ENCODE measurements at regions not wholly inside any gene's neighbourhood (a gene's known extent, or its start where the extent isn't known, plus 50 kb on each side); places are given as distances from the start of the nearest gene placed in this dataset.

DNA sequence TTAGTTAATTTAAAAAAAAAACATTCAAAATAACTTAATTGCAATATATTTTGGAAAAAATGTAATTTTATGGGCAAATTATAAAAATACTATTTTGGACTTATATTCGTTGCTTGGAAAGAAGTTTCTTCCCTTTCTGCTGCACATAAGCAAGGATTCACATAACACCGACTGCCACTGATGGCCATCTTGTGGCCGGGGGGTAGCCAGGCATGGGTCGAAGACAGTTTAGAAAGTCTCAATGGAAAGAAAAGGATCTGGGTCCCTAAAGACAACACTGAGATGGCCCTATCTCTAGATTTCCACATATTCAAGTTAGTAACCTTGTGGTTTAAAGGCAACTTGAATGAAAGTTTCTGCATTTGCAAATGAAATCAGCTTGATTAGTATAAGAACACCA, 318.6 kb downstream of the AKAIN1 start:
- DNase-seq (no peak), ATAC-seq (no peak)
- H3K4me3 Mint-ChIP-seq: no peak overlapping the region
- Histone ChIP-seq H3K4me1 (ENCODE audit: control insufficient read depth, insufficient read depth, low read length) (no peaks in the 10 kb centered on the region), H3K27me3 (ENCODE audit: control insufficient read depth, insufficient read depth, low read length) (no peaks in the 10 kb centered on the region), H3K9me3 (ENCODE audit: control insufficient read depth, insufficient read depth, low read length) (no peaks in the 10 kb centered on the region), H3K27ac (ENCODE audit: low read length) (no peak overlapping the region), H3K36me3 (ENCODE audit: control insufficient read depth, insufficient read depth, low read length) (no peaks in the 10 kb centered on the region), H3K4me3 (ENCODE audit: low read length) (no peak overlapping the region)
- intact Hi-C loops (cut with micrococcal nuclease): no loop called here
- H3K36me3 Mint-ChIP-seq: peaks cover 8% of the 10 kb centered on the region
- no peak overlapping the region for H3K27ac Mint-ChIP-seq
- peaks cover 14% of the 10 kb centered on the region in 2 donors for H3K9me3 Mint-ChIP-seq
- TF ChIP-seq CTCF (IDR thresholded peaks at IDR 0.05): no peak
- WGBS (ENCODE audit: insufficient coverage): 79% methylated on average over 4 of the region's 4 CpGs
- no peaks in the 10 kb centered on the region for H3K27me3 Mint-ChIP-seq (ENCODE audit: low read depth in 2 of 2)
- H3K4me1 Mint-ChIP-seq: no peaks in the 10 kb centered on the region

GRCh38 chr18:4871197-4871596, 325.9 kb downstream of the AKAIN1 start:
- H3K4me3 ChIP-seq (ENCODE audit: low read length): no peak overlapping the region
- no peaks in the 10 kb centered on the region for H3K27me3 ChIP-seq (ENCODE audit: control insufficient read depth, insufficient read depth, low read length)
- H3K9me3 Mint-ChIP-seq: peaks cover 16 to 20% of the 10 kb centered on the region in 2 donors
- DNase-seq: no peak
- H3K27me3 Mint-ChIP-seq (ENCODE audit: low read depth in 2 of 2): no peaks in the 10 kb centered on the region
- H3K36me3 Mint-ChIP-seq: peaks cover 19% of the 10 kb centered on the region
- no peaks in the 10 kb centered on the region for H3K4me1 ChIP-seq (ENCODE audit: control insufficient read depth, insufficient read depth, low read length)
- H3K36me3 ChIP-seq (ENCODE audit: control insufficient read depth, insufficient read depth, low read length): no peaks in the 10 kb centered on the region
- no peak overlapping the region for H3K4me3 Mint-ChIP-seq
- H3K27ac ChIP-seq (ENCODE audit: low read length): no peak overlapping the region
- no peak for TF ChIP-seq CTCF (IDR thresholded peaks at IDR 0.05)
- no peak overlapping the region for H3K27ac Mint-ChIP-seq
- intact Hi-C loops (cut with micrococcal nuclease): no loop called here
- H3K9me3 ChIP-seq (ENCODE audit: control insufficient read depth, insufficient read depth, low read length): peaks cover 2% of the 10 kb centered on the region
- no peaks in the 10 kb centered on the region for H3K4me1 Mint-ChIP-seq
- ATAC-seq: no peak

- H3K9me3 ChIP-seq (ENCODE audit: control insufficient read depth, insufficient read depth, low read length): peaks cover 2% of the 10 kb centered on the region
- no peaks in the 10 kb centered on the region for H3K36me3 ChIP-seq (ENCODE audit: control insufficient read depth, insufficient read depth, low read length)
- WGBS (ENCODE audit: insufficient coverage): 83% methylated on average over 4 of the region's 4 CpGs
- peaks cover 19% of the 10 kb centered on the region for H3K36me3 Mint-ChIP-seq
- no peaks in the 10 kb centered on the region for H3K27me3 Mint-ChIP-seq (ENCODE audit: low read depth in 2 of 2)
- H3K4me1 Mint-ChIP-seq: no peaks in the 10 kb centered on the region
- DNase-seq (no peak), ATAC-seq (no peak)
- H3K9me3 Mint-ChIP-seq: peaks cover 15 to 19% of the 10 kb centered on the region in 2 donors
- no peak overlapping the region for H3K27ac Mint-ChIP-seq
- H3K4me3 Mint-ChIP-seq: no peak overlapping the region
- TF ChIP-seq CTCF (IDR thresholded peaks at IDR 0.05): no peak
- intact Hi-C loops (cut with micrococcal nuclease): no loop called here
- no peaks in the 10 kb centered on the region for H3K4me1 ChIP-seq (ENCODE audit: control insufficient read depth, insufficient read depth, low read length)
- no peak overlapping the region for H3K27ac ChIP-seq (ENCODE audit: low read length)
- no peaks in the 10 kb centered on the region for H3K27me3 ChIP-seq (ENCODE audit: control insufficient read depth, insufficient read depth, low read length)
- H3K4me3 ChIP-seq (ENCODE audit: low read length): no peak overlapping the region
These were observed 326.8 kb downstream of the AKAIN1 start for GRCh38 chr18:4870177-4870773.

GRCh38 chr18:4869155-4869554, 327.9 kb downstream of the AKAIN1 start:
- Mint-ChIP-seq H3K27ac (no peak overlapping the region), H3K9me3 (peaks cover 15 to 21% of the 10 kb centered on the region in 2 donors), H3K4me1 (no peaks in the 10 kb centered on the region), H3K27me3 (ENCODE audit: low read depth in 2 of 2) (no peaks in the 10 kb centered on the region), H3K4me3 (no peak overlapping the region), H3K36me3 (peaks cover 14% of the 10 kb centered on the region)
- no peaks in the 10 kb centered on the region for H3K4me1 ChIP-seq (ENCODE audit: control insufficient read depth, insufficient read depth, low read length)
- H3K9me3 ChIP-seq (ENCODE audit: control insufficient read depth, insufficient read depth, low read length): peaks cover 2% of the 10 kb centered on the region
- TF ChIP-seq CTCF (IDR thresholded peaks at IDR 0.05): no peak
- H3K27me3 ChIP-seq (ENCODE audit: control insufficient read depth, insufficient read depth, low read length): no peaks in the 10 kb centered on the region
- no peak overlapping the region for H3K27ac ChIP-seq (ENCODE audit: low read length)
- intact Hi-C loops (cut with micrococcal nuclease): no loop called here
- DNase-seq (no peak), ATAC-seq (no peak)
- H3K36me3 ChIP-seq (ENCODE audit: control insufficient read depth, insufficient read depth, low read length): no peaks in the 10 kb centered on the region
- WGBS (ENCODE audit: insufficient coverage): 100% methylated on average over 2 of the region's 3 CpGs
- no peak overlapping the region for H3K4me3 ChIP-seq (ENCODE audit: low read length)

Data from natural killer cell (primary cell).